Fibroblast of lung (primary cell): ENCODE measurements at regions not wholly inside any gene's neighbourhood (a gene's known extent, or its start where the extent isn't known, plus 50 kb on each side); places are given as distances from the start of the nearest gene placed in this dataset.
"Not testable (repeated sequence)": the region's sequence is repeated elsewhere in the genome, so short reads cannot be mapped to it uniquely, and the experiment has no call there.

ENCODE experiments used
- DNase-seq, 2 donors: peaks; one replicate each; pipeline versions ENCODE4 v3.0.0 to v3.0.0-alpha.2; 2010; ENCODE audit warnings: low read depth in 2 of 2
- H2AFZ ChIP-seq: 2 replicates; pipeline ENCODE4 v1.5.1; 2012; ENCODE audit warnings: low read length, control low read depth, inconsistent platforms
- H3K27ac ChIP-seq: 2 replicates; pipeline ENCODE4 v1.5.1; 2011; ENCODE audit warnings: low read length, control low read depth; ENCODE audit not compliant: insufficient read depth
- H3K27me3 ChIP-seq: 2 replicates; pipeline ENCODE4 v1.5.1; 2011; ENCODE audit warnings: mild to moderate bottlenecking, low read length; ENCODE audit not compliant: control insufficient read depth, insufficient read depth
- H3K36me3 ChIP-seq: 2 replicates; pipeline ENCODE4 v1.5.1; 2011; ENCODE audit warnings: low read length; ENCODE audit not compliant: control insufficient read depth, insufficient read depth
- H3K4me1 ChIP-seq: 2 replicates; pipeline ENCODE4 v1.5.1; 2011; ENCODE audit warnings: low read length; ENCODE audit not compliant: control insufficient read depth, insufficient read depth; ENCODE audit errors: extremely low read depth
- H3K4me2 ChIP-seq: 2 replicates; pipeline ENCODE4 v1.5.1; 2011; ENCODE audit warnings: low read length, control low read depth; ENCODE audit not compliant: insufficient read depth; ENCODE audit errors: extremely low read depth
- H3K4me3 ChIP-seq, 4 experiments: fragments of 200-600 bp in 1 of 4; sonication (generic) in 1 of 4; replicated peaks in 1 of 4; 2 replicates each; pipeline ENCODE4 v1.5.1; 2011 to 2016; ENCODE audit warnings: low read length in 4 of 4, low read depth in 3 of 4, mild to moderate bottlenecking in 3 of 4, control low read depth in 2 of 4, inconsistent platforms in 1 of 4, mixed read lengths in 1 of 4; ENCODE audit not compliant: insufficient read depth in 1 of 4; ENCODE audit errors: control extremely low read depth in 1 of 4
- H3K79me2 ChIP-seq: 2 replicates; pipeline ENCODE4 v1.5.1; 2012; ENCODE audit warnings: mild to moderate bottlenecking, low read length, inconsistent platforms; ENCODE audit not compliant: control insufficient read depth, insufficient read depth
- H3K9ac ChIP-seq: 2 replicates; pipeline ENCODE4 v1.5.1; 2011; ENCODE audit warnings: mild to moderate bottlenecking, low read length, control low read depth; ENCODE audit not compliant: insufficient read depth
- H3K9me3 ChIP-seq: 2 replicates; pipeline ENCODE4 v1.5.1; 2012; ENCODE audit warnings: low read depth, low read length; ENCODE audit not compliant: control insufficient read depth, insufficient read depth
- H4K20me1 ChIP-seq: 2 replicates; pipeline ENCODE4 v1.5.1; 2011; ENCODE audit warnings: low read length; ENCODE audit not compliant: control insufficient read depth, insufficient read depth; ENCODE audit errors: extremely low read depth
- EZH2 ChIP-seq: IDR thresholded peaks from 2 replicates; pipeline ENCODE4 v1.5.1; 2012; ENCODE audit warnings: low read length, control low read depth, mild to moderate bottlenecking; ENCODE audit errors: missing control alignments
- TF ChIP-seq, protein P1 (sequence below), 2 donors: IDR thresholded peaks in 1 of 2; conservative IDR thresholded peaks in 1 of 2; 1 replicate in 1 of 2; 2 replicates in 1 of 2; pipeline ENCODE4 v1.5.1; 2011 to 2012; ENCODE audit warnings: low read length in 2 of 2, control low read depth in 1 of 2, inconsistent platforms in 1 of 2, low read depth in 1 of 2, mild to moderate bottlenecking in 1 of 2

DNA sequence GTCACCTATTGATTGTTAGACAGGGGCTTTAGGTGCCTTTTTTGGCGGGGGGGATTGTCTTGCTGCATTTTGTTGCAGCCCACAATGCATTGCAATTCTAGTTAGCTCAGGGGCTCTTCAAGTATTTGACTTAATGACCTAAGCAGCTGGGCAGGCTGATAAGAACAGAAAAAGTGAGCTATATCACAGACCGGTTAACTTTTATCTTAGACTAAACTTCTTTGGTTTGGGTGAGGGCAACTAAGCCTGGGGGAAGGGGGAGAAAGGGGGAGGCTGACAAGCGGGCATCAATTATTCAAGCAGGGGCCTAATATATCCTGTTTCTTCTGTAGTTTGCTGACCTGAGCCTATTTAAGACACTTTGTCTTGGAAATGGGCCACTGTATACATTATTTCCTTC lies 66.0 kb upstream of the GPR6 start:
- no peaks in the 10 kb centered on the region for H3K4me1 ChIP-seq
- no peaks in the 10 kb centered on the region for H3K36me3 ChIP-seq
- H3K9ac ChIP-seq: no peak overlapping the region
- no peak overlapping the region for H2AFZ ChIP-seq
- TF ChIP-seq, protein P1, sequence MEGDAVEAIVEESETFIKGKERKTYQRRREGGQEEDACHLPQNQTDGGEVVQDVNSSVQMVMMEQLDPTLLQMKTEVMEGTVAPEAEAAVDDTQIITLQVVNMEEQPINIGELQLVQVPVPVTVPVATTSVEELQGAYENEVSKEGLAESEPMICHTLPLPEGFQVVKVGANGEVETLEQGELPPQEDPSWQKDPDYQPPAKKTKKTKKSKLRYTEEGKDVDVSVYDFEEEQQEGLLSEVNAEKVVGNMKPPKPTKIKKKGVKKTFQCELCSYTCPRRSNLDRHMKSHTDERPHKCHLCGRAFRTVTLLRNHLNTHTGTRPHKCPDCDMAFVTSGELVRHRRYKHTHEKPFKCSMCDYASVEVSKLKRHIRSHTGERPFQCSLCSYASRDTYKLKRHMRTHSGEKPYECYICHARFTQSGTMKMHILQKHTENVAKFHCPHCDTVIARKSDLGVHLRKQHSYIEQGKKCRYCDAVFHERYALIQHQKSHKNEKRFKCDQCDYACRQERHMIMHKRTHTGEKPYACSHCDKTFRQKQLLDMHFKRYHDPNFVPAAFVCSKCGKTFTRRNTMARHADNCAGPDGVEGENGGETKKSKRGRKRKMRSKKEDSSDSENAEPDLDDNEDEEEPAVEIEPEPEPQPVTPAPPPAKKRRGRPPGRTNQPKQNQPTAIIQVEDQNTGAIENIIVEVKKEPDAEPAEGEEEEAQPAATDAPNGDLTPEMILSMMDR (conservative IDR thresholded peaks at IDR 0.05 in 1 of 2, IDR thresholded peaks at IDR 0.05 in 1 of 2; ENCODE audit: low read depth in 1 of 2, low read length in 2 of 2): no peak
- no peak for TF ChIP-seq EZH2
- H4K20me1 ChIP-seq: no peaks in the 10 kb centered on the region
- peaks cover 2% of the 10 kb centered on the region for H3K27me3 ChIP-seq
- no peaks in the 10 kb centered on the region for H3K9me3 ChIP-seq
- no peak overlapping the region for H3K27ac ChIP-seq
- no peak overlapping the region for H3K4me2 ChIP-seq
- no peak for DNase-seq
- no peak overlapping the region for H3K4me3 ChIP-seq
- no peaks in the 10 kb centered on the region for H3K79me2 ChIP-seq

DNA sequence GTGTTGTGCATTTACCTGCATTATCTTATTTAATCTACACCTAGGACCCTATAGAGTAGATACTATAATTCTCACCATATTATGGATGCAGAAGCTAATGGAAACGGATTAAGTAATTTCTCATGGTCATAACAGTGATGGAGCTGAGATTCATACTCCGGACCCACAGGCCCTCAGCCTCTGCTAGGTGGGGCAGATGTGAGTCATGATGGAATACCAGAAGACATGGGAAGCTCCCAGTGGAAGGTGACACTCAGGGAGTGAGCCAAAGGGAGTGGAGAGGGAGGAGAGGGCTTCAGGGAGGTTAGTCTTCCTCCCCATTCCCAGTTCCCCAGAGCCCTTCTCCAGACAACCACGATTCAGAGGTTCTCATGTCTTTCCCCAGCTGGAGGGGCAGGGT lies 65.2 kb upstream of the GPR6 start:
- H3K4me2 ChIP-seq: no peak overlapping the region
- no peaks in the 10 kb centered on the region for H3K4me1 ChIP-seq
- no peak overlapping the region for H3K27ac ChIP-seq
- no peak overlapping the region for H2AFZ ChIP-seq
- no peak overlapping the region for H3K9ac ChIP-seq
- TF ChIP-seq EZH2: no peak
- TF ChIP-seq, protein P1 (conservative IDR thresholded peaks at IDR 0.05 in 1 of 2, IDR thresholded peaks at IDR 0.05 in 1 of 2; ENCODE audit: low read depth in 1 of 2, low read length in 2 of 2): no peak
- no peaks in the 10 kb centered on the region for H3K79me2 ChIP-seq
- no peak for DNase-seq
- H3K36me3 ChIP-seq: no peaks in the 10 kb centered on the region
- peaks cover 2% of the 10 kb centered on the region for H3K27me3 ChIP-seq
- H3K9me3 ChIP-seq: no peaks in the 10 kb centered on the region
- no peak overlapping the region for H3K4me3 ChIP-seq
- H4K20me1 ChIP-seq: no peaks in the 10 kb centered on the region

DNA sequence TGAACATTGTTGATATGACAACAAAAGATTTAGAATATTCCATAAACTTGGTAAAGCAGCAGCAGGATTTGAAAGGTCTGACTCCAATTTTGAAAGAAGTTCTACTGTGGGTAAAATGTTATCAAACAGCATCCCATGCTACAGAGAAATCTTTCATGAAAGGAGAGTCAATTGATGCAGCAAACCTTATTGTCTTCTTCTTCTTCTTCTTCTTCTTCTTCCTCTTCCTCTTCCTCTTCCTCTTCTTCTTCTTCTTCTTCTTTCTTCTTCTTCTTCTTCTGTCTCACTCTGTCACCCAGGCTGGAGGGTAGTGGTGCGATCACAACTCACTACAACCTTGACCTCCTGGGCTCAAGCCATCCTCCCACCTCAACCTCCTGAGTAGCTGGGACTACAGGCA lies 62.4 kb upstream of the GPR6 start:
- H3K4me1 ChIP-seq, H3K79me2 ChIP-seq, H3K4me2 ChIP-seq, H3K27ac ChIP-seq, H4K20me1 ChIP-seq, DNase-seq, H3K27me3 ChIP-seq, H3K36me3 ChIP-seq, H3K9me3 ChIP-seq, H3K9ac ChIP-seq, H3K4me3 ChIP-seq, H2AFZ ChIP-seq: not testable (repeated sequence)

DNA sequence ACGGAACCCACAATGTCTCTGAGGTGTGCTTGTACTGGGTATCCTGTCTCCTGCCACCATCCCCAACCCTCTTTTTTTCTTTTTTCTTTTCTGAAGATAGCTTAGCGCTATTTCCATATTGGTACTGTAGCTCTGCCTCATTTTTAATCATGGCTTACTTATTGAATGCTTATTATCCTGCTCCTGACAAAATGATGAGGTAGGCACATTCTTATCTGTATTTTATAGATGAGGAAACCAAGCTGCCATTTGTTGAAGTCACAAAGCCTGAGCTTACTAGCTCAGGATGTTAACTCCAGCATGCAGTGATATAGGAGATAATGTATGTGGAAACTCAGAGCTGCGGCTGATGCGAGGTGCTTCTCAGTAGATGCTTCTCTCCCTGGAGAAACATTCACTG lies 61.4 kb upstream of the GPR6 start:
- H2AFZ ChIP-seq: no peak overlapping the region
- H3K4me1 ChIP-seq: no peaks in the 10 kb centered on the region
- no peak overlapping the region for H3K27ac ChIP-seq
- no peak for DNase-seq
- no peak for TF ChIP-seq EZH2
- no peak overlapping the region for H3K4me3 ChIP-seq
- H3K9ac ChIP-seq: no peak overlapping the region
- no peaks in the 10 kb centered on the region for H3K9me3 ChIP-seq
- H3K79me2 ChIP-seq: no peaks in the 10 kb centered on the region
- no peaks in the 10 kb centered on the region for H4K20me1 ChIP-seq
- H3K27me3 ChIP-seq: no peaks in the 10 kb centered on the region
- H3K4me2 ChIP-seq: no peak overlapping the region
- H3K36me3 ChIP-seq: no peaks in the 10 kb centered on the region
